ENCODE measurements at regions not wholly inside any gene's neighbourhood (a gene's known extent, or its start where the extent isn't known, plus 50 kb on each side); places are given as distances from the start of the nearest gene placed in this dataset.
"Not testable (repeated sequence)": the region's sequence is repeated elsewhere in the genome, so short reads cannot be mapped to it uniquely, and the experiment has no call there.

- no peak for DNase-seq
Observed at GRCh38 chr3:21237638-21238037, 513.4 kb downstream of the ZNF385D start.

- DNase-seq: no peak
Observed at GRCh38 chr3:21235491-21235890, 515.5 kb downstream of the ZNF385D start.

DNA sequence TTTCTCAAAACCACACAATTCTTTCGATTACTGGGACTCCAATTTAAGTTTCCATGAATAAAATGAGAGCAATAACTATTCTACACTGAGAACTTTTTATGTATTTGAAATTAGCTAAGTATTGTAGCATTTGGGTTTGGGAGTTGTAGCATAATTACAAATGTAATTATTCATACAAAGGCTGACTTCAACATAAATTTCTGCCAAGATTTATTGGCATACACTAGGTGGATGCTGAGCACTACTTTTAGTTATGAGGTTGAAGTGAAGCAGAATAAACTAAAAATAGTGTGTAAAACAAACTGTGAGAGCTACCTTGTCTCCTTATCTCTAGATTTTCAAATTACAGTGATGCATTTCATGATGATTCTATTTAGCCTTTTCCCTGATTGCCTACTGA lies 516.1 kb downstream of the ZNF385D start:
- no peak for DNase-seq

GRCh38 chr3:21229426-21230135 lies 521.4 kb downstream of the ZNF385D start:
- no peak for DNase-seq

DNA sequence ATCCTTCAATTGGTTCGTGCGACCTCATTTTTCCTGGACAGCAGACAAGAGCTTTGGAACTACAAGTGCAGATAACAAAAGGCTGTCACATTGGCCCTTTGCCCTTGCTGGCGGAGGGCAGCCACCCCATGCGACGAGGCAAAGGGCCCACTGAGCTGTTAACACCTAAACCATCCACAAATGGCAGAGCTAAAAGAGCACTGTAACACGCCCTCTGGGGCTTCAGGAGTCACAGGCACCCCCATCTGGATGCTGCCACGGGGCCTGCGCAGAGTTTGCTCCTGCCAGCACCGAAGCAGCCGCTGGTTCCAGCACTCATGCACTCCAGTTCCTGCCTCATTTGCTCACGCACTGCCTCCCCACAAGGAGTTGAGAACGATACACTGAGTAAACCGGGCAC lies 524.9 kb downstream of the ZNF385D start:
- no peak for DNase-seq

- DNase-seq: no peak
Observed at GRCh38 chr3:21220944-21221343, 530.1 kb downstream of the ZNF385D start.

GRCh38 chr3:21216598-21216997 lies 534.4 kb downstream of the ZNF385D start:
- DNase-seq: no peak

- not testable (repeated sequence) for DNase-seq
Observed at GRCh38 chr3:21204122-21204521, 546.9 kb downstream of the ZNF385D start.

GRCh38 chr3:21195203-21195602 lies 555.8 kb downstream of the ZNF385D start:
- no peak for DNase-seq

GRCh38 chr3:21194036-21194435 lies 557.0 kb downstream of the ZNF385D start:
- not testable (repeated sequence) for DNase-seq

- DNase-seq: no peak
Observed at GRCh38 chr3:21188459-21188858, 562.6 kb downstream of the ZNF385D start.

- DNase-seq: no peak
Observed at GRCh38 chr3:21185816-21186314, 565.1 kb downstream of the ZNF385D start.

DNA sequence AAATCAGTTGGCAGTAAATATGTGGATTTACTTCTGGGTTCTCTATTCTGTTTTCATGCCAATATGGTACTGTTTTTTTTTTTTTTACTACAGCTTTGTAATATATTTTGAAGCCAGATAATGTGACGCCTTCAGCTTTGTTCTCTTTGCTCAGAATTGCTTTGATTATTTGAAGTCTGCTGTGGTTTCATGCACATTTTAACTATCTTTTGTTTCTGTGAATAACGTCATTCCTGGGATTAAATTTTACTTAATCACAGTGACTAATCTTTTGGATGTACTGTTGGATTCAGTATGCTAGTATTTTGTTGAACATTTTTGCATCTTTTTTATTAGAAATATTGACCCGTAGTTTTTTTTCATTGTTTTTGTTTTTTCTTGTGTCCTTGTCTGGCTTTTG lies 576.5 kb downstream of the ZNF385D start:
- no peak for DNase-seq

GRCh38 chr3:21170964-21171363 lies 580.0 kb downstream of the ZNF385D start:
- no peak for DNase-seq

DNA sequence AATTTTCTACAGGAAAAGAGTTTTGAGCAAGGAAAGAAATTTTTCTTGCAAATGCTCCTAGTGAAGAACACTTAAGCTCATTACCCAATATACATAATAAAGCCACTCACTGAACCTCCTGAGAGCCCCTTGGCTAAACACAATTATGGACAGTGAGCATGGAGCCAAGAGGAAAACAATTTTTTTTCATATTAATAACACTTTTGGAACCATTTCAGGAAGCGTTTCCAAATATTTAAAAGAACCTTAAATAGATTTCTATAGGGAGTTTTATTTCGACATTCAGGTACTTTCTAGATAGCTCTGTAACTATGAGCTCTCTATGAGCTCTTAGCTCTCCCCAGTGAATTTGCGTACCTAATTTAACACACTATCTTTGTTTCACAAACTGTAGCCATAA lies 581.1 kb downstream of the ZNF385D start:
- DNase-seq: no peak

DNA sequence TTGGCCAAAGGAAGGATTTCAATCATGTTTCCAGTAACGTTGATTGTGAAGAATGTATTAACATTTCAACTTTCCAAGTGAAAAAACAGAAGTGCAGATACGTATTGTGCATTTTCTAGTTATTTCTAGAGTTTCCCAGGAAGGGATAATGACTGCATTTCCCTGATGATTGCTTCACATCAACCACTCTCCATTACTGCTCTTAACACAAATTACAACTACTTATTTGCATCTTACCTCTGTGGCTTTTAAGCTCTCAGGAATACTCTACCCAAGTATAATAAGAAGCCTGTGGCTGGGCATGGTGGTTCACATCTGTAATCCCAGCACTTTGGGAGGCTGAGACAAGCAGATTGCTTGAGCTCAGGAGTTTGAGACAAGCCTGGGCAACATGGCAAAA lies 582.5 kb downstream of the ZNF385D start:
- no peak for DNase-seq

GRCh38 chr3:21163956-21164355 lies 587.1 kb downstream of the ZNF385D start:
- peak in 1 of 2 experiments; percentile 33 for DNase-seq

DNA sequence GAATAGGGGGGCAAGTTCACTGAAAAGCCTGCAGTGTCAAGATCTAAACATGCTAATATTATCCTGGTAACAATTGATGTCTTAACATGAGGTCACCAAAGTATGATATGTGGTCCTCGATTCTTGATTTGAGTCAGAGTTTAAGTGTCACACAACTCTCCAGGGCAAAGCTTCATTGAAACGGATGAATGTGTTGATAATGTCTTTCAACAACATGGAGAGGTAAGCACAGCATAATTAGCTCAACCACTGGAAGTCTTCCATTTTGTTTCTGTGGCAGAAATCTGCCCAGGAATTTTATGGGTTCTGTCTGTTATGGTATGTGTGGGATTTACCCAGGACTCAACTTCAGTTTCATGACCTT lies 591.5 kb downstream of the ZNF385D start:
- DNase-seq: no peak

- DNase-seq: no peak
Observed at GRCh38 chr3:21158861-21159542, 592.0 kb downstream of the ZNF385D start.

DNA sequence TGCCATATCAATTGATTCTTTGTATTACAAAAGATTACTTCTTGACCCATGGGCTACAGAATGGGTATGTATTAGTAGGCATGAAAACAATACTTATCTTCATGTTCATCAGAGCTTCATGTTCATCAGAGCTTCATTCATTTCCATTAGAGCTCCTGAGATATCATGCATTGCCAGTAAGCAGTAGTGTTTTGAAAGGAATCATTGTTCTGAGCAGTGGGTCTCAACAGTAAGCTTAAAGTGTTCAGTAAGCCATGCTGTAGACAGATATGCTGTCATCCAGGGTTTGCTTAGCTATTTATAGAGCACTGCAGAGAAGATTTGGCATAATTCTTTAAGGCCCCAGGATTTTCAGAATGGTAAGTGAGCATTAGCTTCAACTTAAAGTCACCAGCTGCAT lies 596.1 kb downstream of the ZNF385D start:
- DNase-seq: no peak

- no peak for DNase-seq
Observed at GRCh38 chr3:21152555-21152954, 598.5 kb downstream of the ZNF385D start.

- no peak for DNase-seq
Observed at GRCh38 chr3:21142949-21143348, 608.1 kb downstream of the ZNF385D start.

DNA sequence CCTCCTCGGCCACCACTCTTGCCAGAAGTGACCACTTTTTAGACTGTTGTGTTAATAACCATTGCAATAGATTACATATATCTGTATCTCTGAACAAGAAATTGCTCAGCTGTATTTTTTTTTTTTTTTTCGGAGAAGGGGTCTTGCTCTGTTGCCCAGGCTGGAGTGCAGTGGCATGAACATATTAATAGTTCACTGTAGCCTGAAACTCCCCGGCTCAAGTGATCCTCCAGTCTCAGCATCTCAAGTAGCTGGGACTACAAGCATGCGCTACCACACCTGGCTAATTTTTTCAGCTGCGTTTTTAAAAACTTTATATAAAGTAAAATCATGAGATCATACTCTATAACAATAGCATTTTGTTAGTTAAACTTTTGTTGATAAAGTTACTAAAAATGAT lies 609.0 kb downstream of the ZNF385D start:
- DNase-seq: no peak

- no peak for DNase-seq
Observed at GRCh38 chr3:21140785-21141184, 610.2 kb downstream of the ZNF385D start.

DNA sequence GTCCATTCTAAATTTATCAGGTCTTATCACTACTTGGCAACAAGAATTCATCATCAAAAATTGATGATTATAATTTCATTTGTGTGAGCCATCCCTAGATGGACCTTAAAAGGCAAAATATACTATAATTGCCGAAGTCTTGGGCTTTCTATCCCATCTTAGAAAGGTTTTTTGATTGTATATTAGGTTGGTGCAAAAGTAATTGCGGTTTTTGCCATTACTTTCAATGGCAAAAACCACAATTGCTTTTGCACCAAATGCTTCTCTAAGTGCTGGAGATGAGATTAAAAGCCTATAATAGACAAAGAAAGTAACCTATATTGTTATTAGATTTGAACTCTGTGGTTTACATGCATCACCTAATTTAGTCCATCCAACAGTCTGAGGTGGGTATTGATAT lies 612.9 kb downstream of the ZNF385D start:
- DNase-seq: no peak
